NCI-H748 treated with DMSO at 0.1 percent for 48 hours (cell line): ENCODE measurements at regions not wholly inside any gene's neighbourhood (a gene's known extent, or its start where the extent isn't known, plus 50 kb on each side); places are given as distances from the start of the nearest gene placed in this dataset.
"Not testable (repeated sequence)": the region's sequence is repeated elsewhere in the genome, so short reads cannot be mapped to it uniquely, and the experiment has no call there.

ENCODE experiments used
- DNase-seq: peaks from one replicate; lab custom pipeline; 2025; lab: John Stamatoyannopoulos, UW

DNA sequence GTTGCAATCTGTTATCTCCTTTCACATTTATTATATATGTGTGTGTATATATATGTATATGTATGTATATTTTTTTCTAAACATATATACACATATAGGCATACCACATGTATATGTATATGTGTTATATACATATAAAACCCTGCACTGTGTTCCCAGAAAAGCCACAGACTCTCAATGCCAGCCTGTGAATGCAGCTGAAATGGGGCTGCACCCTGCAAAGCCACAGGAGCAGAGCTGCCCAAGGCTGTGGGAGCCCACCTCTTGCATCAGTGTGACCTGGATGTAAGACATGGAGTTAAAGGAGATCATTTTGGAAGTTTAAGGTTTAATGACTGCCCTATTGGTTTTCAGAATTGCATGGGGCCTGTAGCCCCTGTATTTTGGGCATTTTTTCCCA, 762.3 kb upstream of the ARPP21 start:
- no peak for DNase-seq

DNA sequence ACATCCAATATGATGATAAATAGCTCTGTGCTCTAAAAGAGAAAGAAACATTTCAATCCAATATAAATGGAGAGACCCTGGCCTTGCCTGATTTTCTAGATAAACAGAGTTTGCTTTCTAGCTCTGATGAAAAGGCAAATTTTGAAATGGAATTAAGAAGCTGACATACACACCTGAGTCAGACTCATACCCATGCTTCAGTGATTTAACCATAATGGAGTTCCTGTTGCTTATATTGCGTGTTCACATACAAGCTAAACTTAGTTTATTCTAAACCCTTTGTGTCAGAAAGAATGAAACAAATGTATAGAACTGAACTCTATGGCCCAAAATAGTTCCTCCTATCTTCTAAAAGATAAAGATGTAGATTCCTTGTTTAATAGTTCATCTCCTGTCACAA, 760.8 kb upstream of the ARPP21 start:
- no peak for DNase-seq

DNA sequence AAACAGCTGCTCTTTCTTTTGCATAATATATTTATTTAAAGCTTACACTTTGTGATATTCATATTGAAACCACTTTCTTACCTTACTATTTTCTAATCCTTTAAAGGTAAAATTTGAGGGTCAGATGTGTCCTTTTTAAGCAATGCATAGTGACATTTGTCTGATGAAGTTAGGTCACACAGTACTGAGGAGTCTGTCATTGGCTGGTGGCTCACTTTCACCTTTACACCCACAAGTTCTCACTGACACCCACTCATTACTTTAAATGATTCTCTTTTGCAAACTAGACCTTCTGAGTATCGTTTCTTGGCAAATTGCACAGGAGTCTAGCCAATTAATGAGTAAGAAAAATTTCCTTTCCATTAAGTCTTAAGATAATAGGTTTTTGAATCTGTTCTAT, 758.3 kb upstream of the ARPP21 start:
- no peak for DNase-seq

DNA sequence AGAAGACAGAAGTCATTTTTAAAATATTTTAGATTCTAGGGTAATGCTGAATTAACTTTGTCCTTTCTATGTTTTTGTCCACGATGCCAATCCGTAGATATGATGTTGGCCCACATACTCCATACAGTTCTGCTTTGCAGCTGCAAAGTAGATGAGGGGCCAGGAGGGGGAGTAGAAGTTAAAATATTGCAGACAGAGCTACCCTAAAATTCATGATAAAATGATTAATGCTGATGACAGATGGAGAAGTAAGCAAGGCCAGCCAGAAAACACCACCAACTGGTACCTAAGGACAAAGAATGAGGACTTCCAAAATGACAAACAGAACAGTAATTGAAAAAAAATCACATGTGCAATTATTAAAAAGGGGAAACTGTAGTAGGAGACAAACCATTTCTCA, 756.6 kb upstream of the ARPP21 start:
- DNase-seq: no peak

DNA sequence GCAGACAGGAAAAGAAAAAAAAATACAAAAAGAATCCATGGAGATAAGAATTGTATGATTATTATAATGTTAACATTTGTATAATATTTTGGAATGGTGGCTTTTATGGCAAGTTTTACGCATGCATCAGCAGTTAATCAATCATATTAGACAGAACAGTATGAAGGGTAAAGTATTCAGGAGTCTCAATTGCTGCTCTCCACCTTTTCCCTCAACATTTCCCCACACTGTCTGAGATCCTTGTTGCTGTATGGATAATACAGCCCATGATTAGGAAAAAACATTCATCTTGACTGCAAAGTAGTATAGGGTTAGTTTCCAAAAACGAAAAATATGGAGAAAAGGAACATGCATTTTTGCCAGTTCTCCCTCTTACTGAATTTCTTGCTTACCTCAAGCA, 755.3 kb upstream of the ARPP21 start:
- DNase-seq: no peak

DNA sequence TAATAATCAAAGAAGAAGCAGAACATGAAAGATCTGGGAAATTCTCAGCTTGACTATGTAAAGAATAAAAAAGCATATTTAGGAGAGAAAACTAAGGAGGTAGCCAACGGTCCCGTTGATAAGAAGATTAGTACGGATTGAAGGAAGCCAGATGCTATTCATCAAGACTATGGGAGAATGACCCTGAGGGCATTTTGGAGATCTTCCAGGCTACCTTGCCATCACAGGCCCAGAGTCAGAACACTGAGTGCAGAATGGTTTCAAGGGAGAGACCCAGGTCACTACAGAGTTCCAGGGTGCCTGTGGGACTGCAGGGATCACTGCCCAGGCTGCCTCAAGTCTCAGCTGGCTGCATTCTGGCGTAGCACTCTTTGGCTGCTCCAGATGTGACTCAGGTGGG, 752.9 kb upstream of the ARPP21 start:
- no peak for DNase-seq

DNA sequence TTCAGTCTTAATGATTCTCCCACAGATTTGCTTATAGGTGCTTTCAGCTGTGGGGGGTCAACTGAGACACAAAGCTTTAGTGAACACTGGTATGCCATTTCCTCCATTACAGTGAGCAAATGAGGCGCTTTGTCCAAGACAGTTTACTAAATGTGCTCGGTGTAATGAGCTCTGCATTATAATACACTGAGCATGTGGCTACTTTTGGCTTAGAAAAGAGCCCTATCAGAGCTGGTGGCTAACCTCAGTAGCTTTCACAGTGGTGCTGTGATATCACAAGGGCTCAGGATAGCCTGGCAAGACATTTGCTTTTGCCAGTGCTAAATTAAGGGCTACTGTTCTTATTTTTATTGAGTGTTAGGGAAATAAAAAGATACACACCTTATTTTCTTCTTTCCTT, 749.7 kb upstream of the ARPP21 start:
- DNase-seq: no peak

DNA sequence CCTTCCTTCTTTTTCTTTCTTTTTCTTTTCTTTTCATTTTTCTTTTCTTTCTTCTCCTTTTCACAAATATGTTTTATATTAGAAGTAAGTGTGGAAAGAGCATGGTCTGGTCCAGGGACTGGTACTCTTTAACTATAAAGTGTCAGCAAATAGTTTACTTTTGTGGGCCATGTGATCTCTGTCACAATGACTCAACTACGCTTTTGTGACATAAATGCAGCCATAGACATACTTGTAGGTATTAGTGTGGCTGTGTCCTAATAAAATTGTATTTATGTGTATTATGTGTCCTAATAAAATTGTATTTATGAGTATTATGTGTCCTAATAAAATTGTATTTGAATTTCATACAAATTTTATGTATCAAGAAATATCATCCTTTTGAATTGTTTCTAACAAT, 749.1 kb upstream of the ARPP21 start:
- no peak for DNase-seq

DNA sequence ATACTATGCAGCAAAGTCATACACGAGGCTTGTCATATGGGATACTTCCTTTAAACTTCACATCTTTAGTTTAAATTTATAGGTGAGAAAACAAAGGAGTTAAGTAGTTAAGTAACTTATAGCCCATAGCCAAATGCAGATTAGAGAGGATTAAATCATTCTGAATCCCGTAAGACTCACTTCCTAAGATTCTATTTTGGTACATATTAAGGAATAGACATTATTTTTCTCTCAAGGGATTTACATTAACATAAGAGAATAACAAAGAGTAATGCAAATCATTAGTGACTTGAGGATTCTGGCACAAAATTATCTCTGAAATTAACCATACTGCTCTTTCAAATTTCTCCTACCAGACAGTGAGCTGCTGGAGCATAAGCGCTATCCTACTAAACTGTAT, 747.4 kb upstream of the ARPP21 start:
- DNase-seq: no peak

DNA sequence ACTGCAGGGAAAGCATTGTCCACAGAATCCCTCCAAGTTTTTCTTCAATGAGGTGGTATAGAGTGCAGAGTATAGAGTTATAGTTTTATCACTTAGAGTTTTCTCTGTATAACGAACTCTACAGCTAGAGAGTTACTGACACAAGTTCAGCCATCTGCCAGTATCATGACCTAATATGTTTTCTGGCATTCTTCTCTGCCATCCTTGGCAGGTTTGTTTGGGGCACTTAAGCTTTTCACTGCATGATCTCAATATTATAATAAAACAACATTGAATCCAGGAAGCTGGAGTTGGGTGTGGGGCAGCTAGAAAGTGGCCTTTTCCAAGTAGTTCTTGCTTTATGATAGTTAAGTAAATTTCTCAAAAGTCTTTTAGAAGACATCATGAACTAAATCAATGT, 743.5 kb upstream of the ARPP21 start:
- no peak for DNase-seq

DNA sequence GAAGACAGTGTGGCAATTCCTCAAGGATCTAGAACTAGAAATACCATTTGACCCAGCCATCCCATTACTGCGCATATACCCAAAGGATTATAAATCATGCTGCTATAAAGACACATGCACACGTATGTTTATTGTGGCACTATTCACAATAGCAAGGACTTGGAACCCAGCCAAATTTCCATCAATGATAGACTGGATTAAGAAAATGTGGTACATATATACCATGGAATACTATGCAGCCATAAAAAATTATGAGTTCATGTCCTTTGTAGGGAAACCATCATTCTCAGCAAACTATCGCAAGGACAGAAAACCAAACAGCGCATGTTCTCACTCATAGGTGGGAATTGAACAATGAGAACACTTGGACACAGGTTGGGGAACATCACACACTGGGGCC, 729.6 kb upstream of the ARPP21 start:
- not testable (repeated sequence) for DNase-seq

DNA sequence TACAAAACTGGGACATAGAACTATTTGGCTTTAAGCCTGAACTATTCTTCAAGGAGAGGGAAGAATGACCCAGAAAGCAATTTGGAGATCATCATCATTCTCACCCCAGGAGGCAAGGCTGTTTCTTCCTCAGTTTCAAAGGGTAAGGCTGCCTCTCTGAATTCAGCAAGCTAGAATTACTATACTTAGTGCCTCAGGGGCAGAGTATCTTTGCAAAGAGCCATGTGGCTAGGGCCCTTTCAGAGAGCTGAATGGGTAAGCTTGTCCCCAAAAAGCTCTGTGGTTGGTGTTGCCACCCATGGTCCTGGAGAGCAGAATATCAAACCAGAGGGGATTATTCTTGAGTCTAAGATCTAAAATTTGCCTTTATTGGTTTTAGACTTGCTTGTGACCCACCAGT, 720.3 kb upstream of the ARPP21 start:
- no peak for DNase-seq

DNA sequence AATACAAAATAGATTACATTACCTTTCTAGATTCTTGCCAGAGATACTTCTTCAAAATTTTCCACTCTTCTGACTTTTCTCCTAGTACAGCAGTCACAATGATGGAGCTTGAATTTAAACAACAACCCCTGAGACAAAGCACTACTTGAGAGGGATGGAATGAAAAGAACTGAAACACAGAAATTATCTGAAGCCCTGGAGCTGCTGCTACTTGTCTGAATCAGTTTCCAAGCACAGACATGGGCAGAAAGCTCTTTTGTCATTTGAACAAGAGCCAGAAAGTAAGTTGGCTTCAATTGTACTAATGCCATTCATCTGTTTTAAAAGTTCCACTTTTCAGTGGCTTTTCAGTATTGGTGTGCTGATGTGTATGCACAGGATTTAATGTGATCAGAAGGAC, 718.5 kb upstream of the ARPP21 start:
- no peak for DNase-seq

DNA sequence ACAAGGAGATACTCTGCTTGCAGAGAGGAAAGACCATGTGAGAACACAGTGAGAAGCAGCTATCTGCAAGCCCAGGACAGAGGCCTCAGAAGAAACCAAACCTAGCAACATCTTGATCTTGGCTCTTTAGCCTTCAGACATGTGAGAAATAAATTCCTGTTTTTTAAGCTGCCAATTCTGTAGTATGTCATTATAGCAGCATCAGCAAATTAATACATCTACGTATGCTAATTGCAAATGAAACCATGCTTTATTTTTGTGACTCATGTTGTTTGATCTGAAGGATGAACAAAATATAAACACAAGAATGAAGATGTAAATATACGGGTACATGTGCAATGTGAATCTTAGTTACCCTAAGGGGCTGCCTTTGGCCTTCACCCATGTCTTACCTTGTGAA, 714.4 kb upstream of the ARPP21 start:
- DNase-seq: no peak

DNA sequence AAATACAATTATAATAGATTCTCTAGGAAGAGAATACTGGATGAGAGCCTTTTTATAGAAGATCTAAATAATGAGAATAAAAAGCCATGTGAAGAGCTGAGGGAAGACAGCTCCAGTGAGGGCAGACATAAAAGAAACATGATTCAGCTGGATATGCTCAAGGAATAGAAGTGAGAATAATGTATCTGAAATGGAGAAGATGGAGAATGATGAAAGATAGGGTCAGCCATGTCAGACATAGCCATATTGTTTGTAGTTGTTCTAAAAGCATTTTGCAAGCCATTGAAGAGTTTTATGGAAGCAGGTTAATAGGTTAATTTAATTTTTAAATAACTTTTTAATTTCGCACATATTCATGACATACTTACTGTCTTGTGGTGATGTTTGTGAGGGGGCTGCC, 713.5 kb upstream of the ARPP21 start:
- no peak for DNase-seq

DNA sequence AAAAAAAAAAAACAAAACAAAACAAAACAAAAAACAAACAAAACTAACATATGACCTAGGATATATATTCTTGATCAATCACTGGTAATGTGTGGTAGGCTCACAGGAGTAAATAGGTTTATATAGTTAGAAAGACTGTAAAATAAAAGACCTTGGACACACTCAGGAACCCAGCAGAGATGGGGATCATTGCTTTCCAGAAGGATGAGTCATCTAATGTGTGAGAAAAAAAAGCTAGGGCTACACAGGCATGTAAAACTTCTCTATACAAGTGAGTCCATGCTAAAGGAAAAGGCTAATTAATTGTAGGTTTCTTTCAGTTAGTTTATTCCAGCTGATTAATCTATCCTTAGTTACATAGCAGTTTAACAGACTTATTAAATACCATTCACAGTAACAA, 710.3 kb upstream of the ARPP21 start:
- DNase-seq: no peak

DNA sequence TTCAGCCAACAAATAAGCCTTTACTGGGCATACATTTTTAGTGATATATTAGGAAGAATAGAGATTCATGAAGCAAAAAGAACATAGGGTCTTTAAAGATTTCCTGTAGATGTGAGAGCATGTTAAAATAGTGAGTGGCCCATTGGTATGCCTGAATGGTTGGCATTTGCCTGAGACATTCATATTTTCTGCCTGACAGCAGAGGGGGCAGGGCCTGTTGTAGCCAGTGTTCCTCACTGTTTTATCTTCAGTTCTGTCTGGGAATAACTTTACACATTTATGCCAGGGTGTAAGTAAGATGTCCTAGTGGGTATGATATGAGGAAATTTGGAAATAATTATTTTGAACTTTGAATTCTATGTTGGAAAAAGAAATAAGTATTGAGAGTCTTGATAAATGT, 704.7 kb upstream of the ARPP21 start:
- DNase-seq: no peak

DNA sequence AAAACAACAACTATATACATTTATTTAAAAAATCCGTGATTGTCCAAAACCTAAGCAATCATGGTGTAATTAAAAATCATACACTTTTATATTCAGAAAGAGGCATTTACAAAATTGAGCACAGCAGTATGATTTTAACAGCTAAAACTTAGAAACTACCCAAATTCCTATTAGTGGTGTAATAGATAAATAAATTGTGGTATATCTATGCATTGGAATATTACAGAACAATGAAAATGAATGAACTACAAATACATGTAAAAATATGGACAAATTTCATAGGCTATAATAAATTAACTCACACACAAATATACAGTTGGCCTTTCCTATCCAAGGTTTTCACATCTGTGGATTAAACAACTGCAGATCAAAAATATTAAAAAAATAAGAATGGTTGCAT, 700.5 kb upstream of the ARPP21 start:
- no peak for DNase-seq

DNA sequence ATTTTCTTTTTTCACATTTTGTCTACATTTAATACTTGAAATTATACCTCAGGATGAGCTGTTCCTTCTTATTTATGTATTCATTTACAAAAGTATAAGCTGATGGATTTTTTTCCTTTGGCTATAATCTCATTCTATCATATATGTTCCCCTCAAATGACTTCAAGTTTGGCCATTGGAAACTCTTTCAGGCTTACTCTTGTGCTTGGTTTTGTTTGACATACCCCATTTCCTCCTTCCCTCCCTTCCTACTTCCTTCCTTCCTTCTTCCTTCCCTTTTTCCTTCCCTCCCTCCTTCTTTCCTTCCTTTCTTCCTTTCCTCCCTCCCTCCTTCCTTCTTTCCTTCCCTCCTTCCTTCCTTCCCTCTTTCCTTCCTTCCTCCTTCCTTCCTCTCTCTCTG, 697.1 kb upstream of the ARPP21 start:
- DNase-seq: no peak

DNA sequence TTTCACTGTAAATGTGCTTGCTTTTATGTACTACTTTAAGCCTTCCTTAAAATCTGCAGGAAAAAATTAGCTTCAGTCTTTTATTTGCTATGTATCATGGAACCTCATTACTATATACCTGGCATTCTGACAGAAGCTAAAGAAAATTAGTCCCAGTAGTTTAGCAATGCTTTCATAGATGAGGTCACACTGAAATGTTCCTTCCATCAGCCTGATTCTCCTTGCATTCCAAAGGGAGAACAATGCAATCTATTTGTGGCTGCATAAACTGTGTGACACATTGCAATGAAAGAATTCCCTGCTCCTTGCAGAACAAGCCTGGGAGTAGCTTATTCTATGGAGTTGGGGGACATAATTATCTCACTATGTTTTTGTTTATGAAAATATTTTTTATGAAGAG, 691.5 kb upstream of the ARPP21 start:
- no peak for DNase-seq

DNA sequence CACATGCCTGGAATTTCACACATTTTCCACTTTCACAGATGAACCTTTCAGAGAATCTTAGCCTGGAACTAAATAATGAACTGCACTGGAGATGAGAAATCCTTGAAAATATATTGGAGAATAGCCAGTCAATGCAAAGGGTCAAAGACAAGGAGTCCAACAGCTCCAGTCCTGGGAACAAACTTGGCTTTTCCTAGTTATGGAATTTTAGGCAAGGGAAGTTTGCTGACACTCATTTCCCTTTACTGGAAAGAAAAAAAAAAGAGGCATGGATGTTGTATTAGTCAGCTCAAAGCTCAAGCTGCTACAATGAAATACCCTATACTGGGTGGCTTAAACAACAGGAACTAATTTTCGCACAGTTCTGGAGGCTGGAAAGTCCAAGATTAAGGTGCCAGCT, 690.8 kb upstream of the ARPP21 start:
- DNase-seq: no peak

DNA sequence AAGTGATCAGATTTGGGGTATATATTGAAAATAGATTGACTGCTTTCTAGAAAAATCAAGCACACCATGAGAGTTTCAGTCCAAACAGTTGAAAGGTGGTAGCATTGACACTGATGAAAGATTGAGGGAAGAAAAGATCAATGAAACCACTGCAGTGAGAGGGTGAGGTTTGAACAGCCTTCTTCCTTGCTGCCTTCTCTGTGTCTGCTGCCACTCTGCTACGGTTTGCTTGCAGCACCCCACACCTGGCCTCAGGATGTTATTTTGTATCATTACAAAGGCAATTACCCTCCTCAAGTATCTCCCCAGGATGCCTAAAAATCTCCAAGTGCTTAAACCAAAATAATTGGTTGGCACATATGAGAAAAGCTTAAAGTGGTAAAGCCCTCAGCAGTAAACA, 683.6 kb upstream of the ARPP21 start:
- no peak for DNase-seq

DNA sequence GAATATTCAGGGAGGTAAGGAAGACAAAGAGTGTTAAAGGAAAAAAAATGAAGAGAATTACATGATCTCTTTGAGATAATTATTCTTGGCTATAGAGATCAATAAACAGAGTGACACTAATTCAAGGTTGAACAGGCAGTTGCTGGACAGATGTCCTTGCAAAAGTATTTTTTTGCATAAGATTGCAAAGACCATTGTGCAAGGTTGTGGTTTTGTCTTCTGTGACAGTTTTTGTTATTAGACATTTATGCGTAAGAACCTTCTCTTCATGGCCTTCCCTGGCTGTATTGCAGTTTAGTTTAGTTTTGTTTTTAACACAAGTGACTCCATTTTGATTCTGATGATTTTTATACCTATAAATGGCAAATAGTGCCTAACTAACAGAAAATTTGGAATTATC, 682.8 kb upstream of the ARPP21 start:
- DNase-seq: no peak

DNA sequence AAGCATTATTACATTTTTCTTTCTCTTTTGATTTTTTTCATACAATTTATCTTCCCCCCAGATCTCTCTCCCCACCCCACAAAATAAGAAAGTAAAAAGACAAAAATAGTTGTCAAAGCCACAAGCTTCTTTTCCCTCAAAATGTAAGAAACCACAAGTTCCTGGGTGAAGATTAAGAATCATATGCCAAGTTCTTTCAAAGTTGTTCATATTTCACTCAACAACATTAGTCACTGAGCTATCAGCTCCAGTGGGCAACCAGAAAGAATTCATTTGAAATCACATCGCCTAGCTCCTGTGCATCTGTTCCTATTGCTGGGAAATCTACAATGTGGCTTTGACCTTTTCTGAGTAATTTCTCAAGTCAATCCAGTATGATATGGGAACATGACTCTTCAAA, 681.6 kb upstream of the ARPP21 start:
- no peak for DNase-seq

DNA sequence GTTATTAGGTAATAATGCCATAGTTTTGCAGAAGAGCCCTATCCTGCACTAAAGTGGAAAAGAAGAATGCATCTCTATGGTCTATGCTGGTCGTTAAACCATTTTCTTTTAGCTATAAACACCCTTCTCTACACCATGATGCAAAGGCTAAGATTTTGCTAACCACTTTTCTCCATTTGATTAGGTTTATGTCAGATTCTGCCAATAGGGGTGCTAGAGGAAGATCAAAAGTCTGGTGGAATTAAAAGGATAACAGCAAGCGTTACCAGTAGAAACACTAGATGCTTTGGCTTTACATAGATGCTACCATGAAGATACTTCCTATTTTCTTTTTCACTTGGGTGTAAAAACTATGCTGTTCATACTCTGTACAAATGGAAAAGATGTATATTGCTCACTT, 669.8 kb upstream of the ARPP21 start:
- no peak for DNase-seq

DNA sequence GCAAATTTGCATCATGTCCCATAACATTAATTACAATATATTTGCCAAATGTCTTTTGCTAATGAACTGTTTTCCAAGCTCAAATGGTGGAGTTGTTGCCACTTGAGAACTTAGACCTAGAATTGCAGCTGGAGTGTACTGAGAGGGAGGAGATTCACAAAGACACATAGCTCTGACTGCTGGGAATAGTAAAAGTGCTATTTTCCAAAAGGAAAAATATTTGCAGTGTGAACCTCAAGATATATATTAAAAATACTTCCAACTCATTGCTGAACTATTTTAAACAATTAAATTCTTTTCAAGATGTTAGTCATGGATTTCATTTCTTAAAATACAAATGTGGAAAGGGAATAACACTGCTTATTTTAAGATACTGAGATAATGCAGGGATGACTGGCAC, 666.8 kb upstream of the ARPP21 start:
- no peak for DNase-seq
